HG03045 (cell line): ENCODE measurements at regions not wholly inside any gene's neighbourhood (a gene's known extent, or its start where the extent isn't known, plus 50 kb on each side); places are given as distances from the start of the nearest gene placed in this dataset.

Source experiments
- ATAC-seq: cut with Tn5 transposase; IDR thresholded peaks from one replicate; pipeline ENCODE4 v1.9.1; 2021; ENCODE audit warnings: mild to moderate bottlenecking, moderate library complexity; ENCODE audit not compliant: unreplicated experiment

GRCh38 chr7:22565315-22565811 is 65.4 kb upstream of the STEAP1B start:
- peak; percentile 40 for ATAC-seq

- no peak for ATAC-seq
Measured at GRCh38 chr7:22564511-22565045, 64.6 kb upstream of the STEAP1B start.

- ATAC-seq, result peak; percentile 37
Measured at GRCh38 chr7:22563621-22564241, 63.7 kb upstream of the STEAP1B start.

GRCh38 chr7:22563032-22563501 is 63.1 kb upstream of the STEAP1B start:
- no peak for ATAC-seq

GRCh38 chr7:22561895-22562593 is 62.1 kb upstream of the STEAP1B start:
- peak; percentile 41 for ATAC-seq

- no peak for ATAC-seq
Measured at GRCh38 chr7:22561321-22561811, 61.4 kb upstream of the STEAP1B start.

- no peak for ATAC-seq
Measured at GRCh38 chr7:22559829-22560489, 60.0 kb upstream of the STEAP1B start.

GRCh38 chr7:22557167-22557566 is 57.2 kb upstream of the STEAP1B start:
- ATAC-seq, result no peak

- ATAC-seq, result no peak
Measured at GRCh38 chr7:22555476-22555875, 55.5 kb upstream of the STEAP1B start.

GRCh38 chr7:22554184-22554583 is 54.2 kb upstream of the STEAP1B start:
- no peak for ATAC-seq

GRCh38 chr7:22551768-22552513 is 52.0 kb upstream of the STEAP1B start:
- peak; percentile 62 for ATAC-seq

GRCh38 chr7:22550514-22551030 is 50.6 kb upstream of the STEAP1B start:
- no peak for ATAC-seq

GRCh38 chr7:22549667-22550513 is 49.9 kb upstream of the STEAP1B start:
- no peak for ATAC-seq
